SH-SY5Y (cell line): ENCODE measurements at regions not wholly inside any gene's neighbourhood (a gene's known extent, or its start where the extent isn't known, plus 50 kb on each side); places are given as distances from the start of the nearest gene placed in this dataset.

Source experiments
- GATA2 ChIP-seq: IDR thresholded peaks from 2 replicates; pipeline ENCODE4 v1.6.1; 2011; ENCODE audit warnings: mild to moderate bottlenecking, low read depth, low read length
- GATA3 ChIP-seq: IDR thresholded peaks from 2 replicates; pipeline ENCODE4 v1.6.1; 2011; ENCODE audit warnings: low read depth, mild to moderate bottlenecking, low read length, moderate library complexity

DNA sequence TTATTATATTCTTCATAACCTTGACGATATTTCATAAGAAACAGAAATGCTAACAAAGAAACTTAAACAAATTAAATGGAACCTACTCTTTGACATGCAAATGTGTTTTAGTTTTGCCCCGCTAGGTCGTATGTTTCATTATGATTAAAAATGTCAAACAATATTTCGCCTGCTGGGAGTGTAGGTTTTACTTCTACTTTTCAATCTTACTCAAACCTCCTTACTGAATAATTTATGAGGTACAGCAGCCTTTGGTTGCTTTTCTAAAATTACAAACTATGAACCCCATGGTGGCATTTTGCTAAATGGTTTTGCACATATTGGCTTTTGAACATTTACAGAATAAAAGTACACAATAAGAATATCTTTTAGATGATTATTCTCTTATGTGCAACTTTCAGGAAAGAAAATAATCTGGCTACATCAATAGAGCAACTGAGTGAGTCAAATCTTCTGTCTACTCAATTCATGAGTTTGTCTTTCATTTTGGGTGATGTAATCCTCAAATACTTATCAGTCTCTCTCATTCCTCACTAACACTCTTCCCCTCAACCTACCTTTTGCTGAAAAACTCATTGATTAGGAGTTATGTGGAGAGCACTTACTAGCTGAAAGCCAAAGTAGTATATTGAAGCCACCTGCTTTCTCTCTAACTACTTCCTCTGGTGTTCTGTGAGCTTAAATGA lies 1226.4 kb downstream of the XPNPEP1 start:
- TF ChIP-seq GATA2 (no peak), GATA3 (no peak)
